PC-9 (cell line): ENCODE measurements at regions not wholly inside any gene's neighbourhood (a gene's known extent, or its start where the extent isn't known, plus 50 kb on each side); places are given as distances from the start of the nearest gene placed in this dataset.

Experiments
- EZH2 ChIP-seq: fragments of 200-600 bp; sonication (generic); IDR thresholded peaks from 2 replicates; pipeline ENCODE4 v1.8.0; 2017; ENCODE audit warnings: antibody characterized with exemption, low read depth
- TF ChIP-seq, protein P1 (sequence below): fragments of 200-600 bp; sonication (generic); conservative IDR thresholded peaks from 2 replicates; pipeline ENCODE4 v1.6.1; 2017; ENCODE audit warnings: mixed run types, antibody characterized with exemption, mild to moderate bottlenecking, moderate library complexity

DNA sequence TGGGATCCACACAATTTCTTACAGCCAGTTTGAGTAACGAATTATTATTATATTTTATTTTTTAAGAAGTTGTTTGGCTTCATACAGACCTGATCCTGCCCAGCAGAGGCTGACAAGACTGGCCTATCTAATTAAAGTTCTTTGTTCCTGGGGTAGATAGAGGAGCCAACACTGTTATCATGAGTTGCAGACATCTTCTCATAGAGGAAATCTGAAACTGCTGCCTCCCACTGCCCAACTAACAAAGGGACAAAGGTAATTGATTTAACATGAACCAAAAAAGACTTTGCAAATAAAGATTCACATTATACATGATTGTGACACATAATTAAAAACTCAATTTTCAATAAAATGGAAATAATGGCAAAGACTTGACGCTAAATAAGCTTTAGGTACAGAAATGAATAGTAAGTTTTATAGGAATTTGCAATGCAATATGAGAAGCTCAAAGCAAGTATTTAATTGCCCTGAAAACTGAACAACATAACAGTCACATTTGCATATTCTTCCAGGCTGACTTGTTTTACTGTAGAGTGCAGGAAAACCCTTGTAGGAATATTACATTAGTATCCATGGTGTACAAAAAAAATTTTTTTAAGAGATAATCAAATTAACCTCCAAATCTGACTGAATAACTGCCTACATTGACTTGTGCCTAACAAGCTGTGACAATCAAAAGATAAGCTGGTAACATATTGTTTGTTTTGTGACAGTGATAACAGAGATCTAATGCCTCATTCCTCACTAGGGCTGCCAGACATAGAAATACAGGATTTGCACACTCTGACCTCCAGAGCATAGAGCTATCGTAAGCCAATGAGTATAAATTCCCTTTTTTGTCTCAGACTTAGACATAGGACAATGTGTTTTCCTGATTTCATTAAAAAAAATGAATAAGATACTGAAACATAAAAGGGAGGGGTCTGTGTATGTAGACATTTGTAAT lies 273.2 kb downstream of the MFSD1 start:
- TF ChIP-seq, protein P1, sequence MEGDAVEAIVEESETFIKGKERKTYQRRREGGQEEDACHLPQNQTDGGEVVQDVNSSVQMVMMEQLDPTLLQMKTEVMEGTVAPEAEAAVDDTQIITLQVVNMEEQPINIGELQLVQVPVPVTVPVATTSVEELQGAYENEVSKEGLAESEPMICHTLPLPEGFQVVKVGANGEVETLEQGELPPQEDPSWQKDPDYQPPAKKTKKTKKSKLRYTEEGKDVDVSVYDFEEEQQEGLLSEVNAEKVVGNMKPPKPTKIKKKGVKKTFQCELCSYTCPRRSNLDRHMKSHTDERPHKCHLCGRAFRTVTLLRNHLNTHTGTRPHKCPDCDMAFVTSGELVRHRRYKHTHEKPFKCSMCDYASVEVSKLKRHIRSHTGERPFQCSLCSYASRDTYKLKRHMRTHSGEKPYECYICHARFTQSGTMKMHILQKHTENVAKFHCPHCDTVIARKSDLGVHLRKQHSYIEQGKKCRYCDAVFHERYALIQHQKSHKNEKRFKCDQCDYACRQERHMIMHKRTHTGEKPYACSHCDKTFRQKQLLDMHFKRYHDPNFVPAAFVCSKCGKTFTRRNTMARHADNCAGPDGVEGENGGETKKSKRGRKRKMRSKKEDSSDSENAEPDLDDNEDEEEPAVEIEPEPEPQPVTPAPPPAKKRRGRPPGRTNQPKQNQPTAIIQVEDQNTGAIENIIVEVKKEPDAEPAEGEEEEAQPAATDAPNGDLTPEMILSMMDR = no peak
- TF ChIP-seq EZH2 = no peak
